A549 (cell line): ENCODE measurements at regions not wholly inside any gene's neighbourhood (a gene's known extent, or its start where the extent isn't known, plus 50 kb on each side); places are given as distances from the start of the nearest gene placed in this dataset.

Experiments used
- ATAC-seq, 2 experiments: fragments of 200-7000 bp in 1 of 2; fragments of >200 bp in 1 of 2; cut with Nextera tagmentation in 1 of 2; cut with Tn5 transposase in 1 of 2; 3 replicates each; pipeline versions ENCODE4 v1.8.0 to v1.9.1; 2018 to 2020; ENCODE audit warnings: mild to moderate bottlenecking in 1 of 2, moderate library complexity in 1 of 2
- CTCF ChIA-PET: fragments of 300-600 bp; sonication (Branson Sonifier 250); formaldehyde crosslinking; extraction: SDS; loops from one replicate; lab custom pipeline; 2021; ENCODE audit warnings: antibody characterized with exemption, inconsistent platforms; lab: Yijun Ruan, JAX
- POLR2A ChIA-PET: fragments of 350-600 bp; formaldehyde crosslinking; extraction: SDS; loops from one replicate; lab custom pipeline; 2021; ENCODE audit warnings: antibody characterized with exemption, inconsistent platforms; lab: Yijun Ruan, JAX
- DNase-seq, 2 experiments: peaks; one replicate each; pipeline versions ENCODE4 v3.0.0 to v3.0.0-alpha.2; 2011 to 2016; ENCODE audit warnings: low read depth in 1 of 2, low spot score in 1 of 2
- FAIRE-seq: peaks from 2 replicates; lab custom pipeline; 2011; peaks lifted over from hg19 to GRCh38; lab: Jason Lieb, UNC
- H3K27ac ChIP-seq, 2 experiments: fragments of >200 bp; sonication (Bioruptor Twin); formaldehyde crosslinking; 3 replicates each; pipeline ENCODE4 v1.5.1; 2016 to 2017
- H3K4me1 ChIP-seq: fragments of >200 bp; sonication (Bioruptor Twin); formaldehyde crosslinking; 3 replicates; pipeline ENCODE4 v1.6.1; 2016
- H3K4me2 ChIP-seq: fragments of >200 bp; sonication (Bioruptor Twin); formaldehyde crosslinking; 3 replicates; pipeline ENCODE4 v1.6.1; 2016
- H3K4me3 ChIP-seq: fragments of >200 bp; sonication (Bioruptor Twin); formaldehyde crosslinking; 3 replicates; pipeline ENCODE4 v1.5.1; 2016
- H3K9me3 ChIP-seq: fragments of >200 bp; sonication (Bioruptor Twin); formaldehyde crosslinking; 3 replicates; pipeline ENCODE4 v1.6.1; 2016
- BHLHE40 ChIP-seq: IDR thresholded peaks from 2 replicates; pipeline ENCODE4 v1.6.1; 2012; ENCODE audit warnings: low read depth, low read length, inconsistent platforms
- CEBPB ChIP-seq, 2 experiments: fragments of >200 bp in 1 of 2; sonication (Bioruptor Twin) in 1 of 2; formaldehyde crosslinking in 1 of 2; IDR thresholded peaks; 2 replicates each; pipeline ENCODE4 v1.6.1; 2012 to 2016
- CHD2 ChIP-seq: fragments of 150-350 bp; IDR thresholded peaks from 2 replicates; pipeline ENCODE4 v1.6.1; 2014; ENCODE audit warnings: low read length; ENCODE audit not compliant: partially characterized antibody
- ESRRA ChIP-seq: fragments of 150-350 bp; IDR thresholded peaks from 2 replicates; pipeline ENCODE4 v1.6.1; 2014; ENCODE audit warnings: mild to moderate bottlenecking, low read length, borderline replicate concordance
- HOXB13 ChIP-seq: fragments of 250-450 bp; sonication (Bioruptor Pico); IDR thresholded peaks from 2 replicates; pipeline ENCODE4 v1.5.0; 2020; ENCODE audit warnings: low read depth, mild to moderate bottlenecking, moderate library complexity
- JUNB ChIP-seq: fragments of >200 bp; sonication (Bioruptor Twin); formaldehyde crosslinking; IDR thresholded peaks from 2 replicates; pipeline ENCODE4 v1.6.1; 2016
- KDM5A ChIP-seq: fragments of 200-600 bp; sonication (generic); IDR thresholded peaks from 2 replicates; pipeline ENCODE4 v1.6.1; 2016; ENCODE audit warnings: antibody characterized with exemption, mild to moderate bottlenecking
- MAZ ChIP-seq: fragments of 150-350 bp; IDR thresholded peaks from 2 replicates; pipeline ENCODE4 v1.6.1; 2014; ENCODE audit warnings: antibody characterized with exemption, low read depth, low read length, borderline replicate concordance
- NFE2L2 ChIP-seq: fragments of 150-350 bp; conservative IDR thresholded peaks from 2 replicates; pipeline ENCODE4 v1.6.1; 2014; ENCODE audit warnings: low read length
- NPAS2 ChIP-seq: fragments of 250-450 bp; sonication (Bioruptor Pico); IDR thresholded peaks from 2 replicates; pipeline ENCODE4 v1.8.0; 2022; ENCODE audit warnings: mild to moderate bottlenecking, moderate library complexity, borderline replicate concordance
- NR3C1 ChIP-seq: fragments of >200 bp; sonication (Bioruptor Twin); formaldehyde crosslinking; IDR thresholded peaks from 3 replicates; pipeline ENCODE4 v1.6.1; 2017
- PHF8 ChIP-seq: fragments of 200-600 bp; sonication (generic); IDR thresholded peaks from 2 replicates; pipeline ENCODE4 v1.6.1; 2016; ENCODE audit warnings: low read depth, mild to moderate bottlenecking, antibody characterized with exemption, moderate library complexity, borderline replicate concordance
- POLR2A ChIP-seq: IDR thresholded peaks from 2 replicates; pipeline ENCODE4 v1.6.1; 2012; ENCODE audit warnings: mild to moderate bottlenecking, low read length
- TFCP2L1 ChIP-seq: fragments of 250-450 bp; sonication (Bioruptor Pico); IDR thresholded peaks from 2 replicates; pipeline ENCODE4 v1.5.0; 2021; ENCODE audit warnings: mild to moderate bottlenecking
- ZC3H11A ChIP-seq: fragments of 450-650 bp; IDR thresholded peaks from 2 replicates; pipeline ENCODE4 v1.6.1; 2014; ENCODE audit warnings: antibody characterized with exemption, mild to moderate bottlenecking
- ZNF302 ChIP-seq: fragments of 250-450 bp; sonication (Bioruptor Pico); IDR thresholded peaks from 2 replicates; pipeline ENCODE4 v1.9.0; 2021; ENCODE audit warnings: inconsistent platforms, mild to moderate bottlenecking, moderate library complexity
- ZSCAN20 ChIP-seq: fragments of 250-450 bp; sonication (Bioruptor Pico); IDR thresholded peaks from 2 replicates; pipeline ENCODE4 v1.8.0; 2022; ENCODE audit warnings: mild to moderate bottlenecking, moderate library complexity
- WGBS: methylation state at CpG from one replicate; pipeline ENCODE4 v1.1.6; 2017; ENCODE audit errors: missing lambda C conversion rate; 5-methylcytosine and 5-hydroxymethylcytosine counted together
- TF ChIP-seq, protein P1 (sequence below): fragments of 200-600 bp; sonication (generic); IDR thresholded peaks from 2 replicates; pipeline ENCODE4 v1.6.1; 2016; ENCODE audit warnings: antibody characterized with exemption, mild to moderate bottlenecking, moderate library complexity
- TF ChIP-seq, protein P2 (sequence below): fragments of 150-350 bp; IDR thresholded peaks from 2 replicates; pipeline ENCODE4 v1.6.1; 2014; ENCODE audit warnings: low read depth, mild to moderate bottlenecking, low read length

DNA sequence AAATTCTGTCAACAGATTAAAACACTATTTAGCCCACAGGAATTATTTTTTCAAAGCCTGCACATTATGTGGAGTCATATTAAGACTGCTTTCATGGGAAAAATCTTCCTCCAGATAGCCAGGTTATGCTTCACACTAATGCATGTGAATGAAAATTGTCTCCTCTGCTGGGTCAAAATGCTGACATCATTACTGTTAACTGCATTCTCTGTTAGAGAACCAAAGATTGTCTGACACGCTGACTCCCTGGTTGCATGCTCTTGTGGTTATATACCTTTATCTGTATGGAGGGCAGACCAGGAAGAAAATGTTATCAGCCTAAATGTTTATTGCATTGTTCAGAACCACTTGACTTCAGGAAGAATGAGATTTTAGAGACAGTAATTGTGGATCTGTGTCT lies 432.2 kb upstream of the MDGA2 start:
- TF ChIP-seq KDM5A (no peak), ZSCAN20 (CRISPR knock-in tag) (no peak), NPAS2 (no peak), HOXB13 (no peak)
- TF ChIP-seq, protein P1, sequence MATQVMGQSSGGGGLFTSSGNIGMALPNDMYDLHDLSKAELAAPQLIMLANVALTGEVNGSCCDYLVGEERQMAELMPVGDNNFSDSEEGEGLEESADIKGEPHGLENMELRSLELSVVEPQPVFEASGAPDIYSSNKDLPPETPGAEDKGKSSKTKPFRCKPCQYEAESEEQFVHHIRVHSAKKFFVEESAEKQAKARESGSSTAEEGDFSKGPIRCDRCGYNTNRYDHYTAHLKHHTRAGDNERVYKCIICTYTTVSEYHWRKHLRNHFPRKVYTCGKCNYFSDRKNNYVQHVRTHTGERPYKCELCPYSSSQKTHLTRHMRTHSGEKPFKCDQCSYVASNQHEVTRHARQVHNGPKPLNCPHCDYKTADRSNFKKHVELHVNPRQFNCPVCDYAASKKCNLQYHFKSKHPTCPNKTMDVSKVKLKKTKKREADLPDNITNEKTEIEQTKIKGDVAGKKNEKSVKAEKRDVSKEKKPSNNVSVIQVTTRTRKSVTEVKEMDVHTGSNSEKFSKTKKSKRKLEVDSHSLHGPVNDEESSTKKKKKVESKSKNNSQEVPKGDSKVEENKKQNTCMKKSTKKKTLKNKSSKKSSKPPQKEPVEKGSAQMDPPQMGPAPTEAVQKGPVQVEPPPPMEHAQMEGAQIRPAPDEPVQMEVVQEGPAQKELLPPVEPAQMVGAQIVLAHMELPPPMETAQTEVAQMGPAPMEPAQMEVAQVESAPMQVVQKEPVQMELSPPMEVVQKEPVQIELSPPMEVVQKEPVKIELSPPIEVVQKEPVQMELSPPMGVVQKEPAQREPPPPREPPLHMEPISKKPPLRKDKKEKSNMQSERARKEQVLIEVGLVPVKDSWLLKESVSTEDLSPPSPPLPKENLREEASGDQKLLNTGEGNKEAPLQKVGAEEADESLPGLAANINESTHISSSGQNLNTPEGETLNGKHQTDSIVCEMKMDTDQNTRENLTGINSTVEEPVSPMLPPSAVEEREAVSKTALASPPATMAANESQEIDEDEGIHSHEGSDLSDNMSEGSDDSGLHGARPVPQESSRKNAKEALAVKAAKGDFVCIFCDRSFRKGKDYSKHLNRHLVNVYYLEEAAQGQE, result no peak
- TF ChIP-seq, protein P2, sequence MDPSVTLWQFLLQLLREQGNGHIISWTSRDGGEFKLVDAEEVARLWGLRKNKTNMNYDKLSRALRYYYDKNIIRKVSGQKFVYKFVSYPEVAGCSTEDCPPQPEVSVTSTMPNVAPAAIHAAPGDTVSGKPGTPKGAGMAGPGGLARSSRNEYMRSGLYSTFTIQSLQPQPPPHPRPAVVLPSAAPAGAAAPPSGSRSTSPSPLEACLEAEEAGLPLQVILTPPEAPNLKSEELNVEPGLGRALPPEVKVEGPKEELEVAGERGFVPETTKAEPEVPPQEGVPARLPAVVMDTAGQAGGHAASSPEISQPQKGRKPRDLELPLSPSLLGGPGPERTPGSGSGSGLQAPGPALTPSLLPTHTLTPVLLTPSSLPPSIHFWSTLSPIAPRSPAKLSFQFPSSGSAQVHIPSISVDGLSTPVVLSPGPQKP, result no peak
- TF ChIP-seq, all 56 proteins: peak for 0

DNA sequence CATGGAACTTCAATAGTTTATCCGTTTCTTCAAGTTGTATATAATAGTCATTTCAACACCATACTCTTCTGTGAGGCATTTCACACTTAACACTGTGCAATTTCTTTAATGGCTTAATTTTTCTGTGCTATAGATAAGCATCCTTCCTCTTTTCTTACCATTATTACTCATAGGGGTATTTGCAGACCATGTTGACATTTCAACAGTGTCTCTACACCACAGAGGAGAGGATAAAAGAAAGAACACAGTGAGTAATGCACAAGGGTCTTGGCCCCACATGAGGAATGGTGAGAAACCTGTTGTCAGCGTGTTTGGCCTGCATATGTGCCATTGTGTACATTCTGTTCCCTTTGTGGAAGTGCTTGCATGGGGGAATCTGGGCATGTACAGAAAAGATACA lies 421.5 kb upstream of the MDGA2 start:
- Histone ChIP-seq H3K4me1 (no peaks in the 10 kb centered on the region), H3K4me3 (no peak overlapping the region), H3K4me2 (no peak overlapping the region), H3K9me3 (no peaks in the 10 kb centered on the region), H3K27ac (no peak overlapping the region)
- ATAC-seq, result no peak
- ChIA-PET CTCF (no interaction called here), POLR2A (no interaction called here)
- TF ChIP-seq JUNB (no peak), NFE2L2 (no peak), NR3C1 (no peak), PHF8 (no peak), BHLHE40 (no peak), CHD2 (no peak), TFCP2L1 (CRISPR knock-in tag) (no peak), MAZ (no peak), CEBPB (IDR thresholded peaks at IDR 0.05) (no peak), POLR2A (no peak), ZC3H11A (no peak), ESRRA (no peak), HOXB13 (no peak), ZNF302 (CRISPR knock-in tag) (no peak)
- TF ChIP-seq, protein P2, result no peak
- TF ChIP-seq, protein P1, result no peak
- DNase-seq, result no peak
- FAIRE-seq, result no peak
- WGBS, result 0% methylated on average over 2 of the region's 2 CpGs

More for the DNA sequence above, 432.2 kb upstream of the MDGA2 start:
- DNase-seq (no peak), ATAC-seq (no peak), FAIRE-seq (no peak)
- CTCF ChIA-PET, result no interaction called here
- H3K4me3 ChIP-seq, result no peak overlapping the region
- POLR2A ChIA-PET, result no interaction called here
- no peak overlapping the region for H3K27ac ChIP-seq
- no peak overlapping the region for H3K4me2 ChIP-seq
- no peaks in the 10 kb centered on the region for H3K4me1 ChIP-seq
- H3K9me3 ChIP-seq, result no peaks in the 10 kb centered on the region
- 0% methylated on average over 1 of the region's 1 CpG for WGBS
